Endothelial cell of umbilical vein (primary cell): ENCODE measurements at regions not wholly inside any gene's neighbourhood (a gene's known extent, or its start where the extent isn't known, plus 50 kb on each side); places are given as distances from the start of the nearest gene placed in this dataset.

Experiments
- BruUV-seq: library from RNA; stranded (reverse); fragments of 400-500 nt; replicated peaks from 2 replicates; lab custom pipeline; 2021; lab: Mats Ljungman, UMichigan
- CTCF ChIA-PET: fragments of 300-600, 350-600 bp; sonication (Branson Sonifier 250); formaldehyde crosslinking; loops from one replicate; lab custom pipeline; 2021; ENCODE audit warnings: antibody characterized with exemption, inconsistent platforms; lab: Charles Lee
- POLR2A ChIA-PET: fragments of 300-600, 350-600 bp; sonication (Branson Sonifier 250); formaldehyde crosslinking; loops from one replicate; lab custom pipeline; 2021; ENCODE audit warnings: antibody characterized with exemption, inconsistent platforms; lab: Charles Lee
- DNase-seq: peaks from one replicate; pipeline ENCODE4 v3.0.0-alpha.2; 2011; ENCODE audit warnings: low read depth, low spot score
- FAIRE-seq: peaks from 2 replicates; lab custom pipeline; 2011; peaks lifted over from hg19 to GRCh38; lab: Jason Lieb, UNC
- H2AFZ ChIP-seq: 2 replicates; pipeline ENCODE4 v1.6.0; 2012; ENCODE audit warnings: low read depth, low read length, control low read depth, inconsistent platforms
- H3K27ac ChIP-seq: 2 replicates; pipeline ENCODE4 v1.5.1; 2011; ENCODE audit warnings: low read depth, mild to moderate bottlenecking, control low read depth, low read length, moderate library complexity; ENCODE audit not compliant: insufficient read depth
- H3K27me3 ChIP-seq, 2 experiments: 2 replicates each; pipeline versions ENCODE4 v1.6.0 to v1.6.1; 2011; ENCODE audit warnings: low read length in 2 of 2, mixed read lengths in 1 of 2; ENCODE audit not compliant: control insufficient read depth in 2 of 2, insufficient read depth in 2 of 2
- H3K36me3 ChIP-seq, 2 experiments: 2 replicates in 1 of 2; 3 replicates in 1 of 2; pipeline ENCODE4 v1.5.1; 2011; ENCODE audit warnings: low read length in 2 of 2, mild to moderate bottlenecking in 1 of 2, moderate library complexity in 1 of 2; ENCODE audit not compliant: control insufficient read depth in 2 of 2, insufficient read depth in 2 of 2; ENCODE audit errors: extremely low read depth in 1 of 2
- H3K4me1 ChIP-seq: 3 replicates; pipeline ENCODE4 v1.5.1; 2011; ENCODE audit warnings: mild to moderate bottlenecking, low read length; ENCODE audit not compliant: control insufficient read depth, insufficient read depth; ENCODE audit errors: extremely low read depth
- H3K4me2 ChIP-seq: 2 replicates; pipeline ENCODE4 v1.6.1; 2011; ENCODE audit warnings: low read length, control low read depth, mixed read lengths; ENCODE audit not compliant: insufficient read depth
- H3K4me3 ChIP-seq, 3 experiments: fragments of 200-600 bp in 1 of 3; sonication (generic), shearing (Covaris generic) in 1 of 3; replicated peaks in 1 of 3; 2 replicates each; pipeline ENCODE4 v1.5.1; 2011 to 2016; ENCODE audit warnings: control low read depth in 3 of 3, low read length in 3 of 3, mild to moderate bottlenecking in 2 of 3, inconsistent platforms in 1 of 3, low read depth in 1 of 3, moderate library complexity in 1 of 3; ENCODE audit not compliant: insufficient read depth in 1 of 3
- H3K79me2 ChIP-seq: 2 replicates; pipeline ENCODE4 v1.6.0; 2012; ENCODE audit warnings: low read length, inconsistent platforms; ENCODE audit not compliant: control insufficient read depth, insufficient read depth
- H3K9ac ChIP-seq: replicated peaks from 2 replicates; pipeline ENCODE3; 2011; ENCODE audit warnings: low read length, control low read depth; ENCODE audit not compliant: insufficient read depth; ENCODE audit errors: extremely low read depth
- H3K9me1 ChIP-seq: replicated peaks from 3 replicates; pipeline ENCODE4 v1.6.0; 2011; ENCODE audit warnings: mild to moderate bottlenecking, low read length; ENCODE audit not compliant: control insufficient read depth, insufficient read depth; ENCODE audit errors: extremely low read depth
- H3K9me3 ChIP-seq: replicated peaks from 2 replicates; pipeline ENCODE4 v1.5.1; 2012; ENCODE audit warnings: low read length, inconsistent platforms; ENCODE audit not compliant: control insufficient read depth, insufficient read depth
- H4K20me1 ChIP-seq: replicated peaks from 2 replicates; pipeline ENCODE3; 2011; ENCODE audit warnings: mild to moderate bottlenecking, low read length; ENCODE audit not compliant: control insufficient read depth, insufficient read depth; ENCODE audit errors: extremely low read depth
- EZH2 ChIP-seq: IDR thresholded peaks from 2 replicates; pipeline ENCODE4 v1.6.1; 2012; ENCODE audit warnings: borderline replicate concordance, low read depth, mild to moderate bottlenecking, moderate library complexity, low read length, inconsistent platforms; ENCODE audit not compliant: severe bottlenecking
- FOS ChIP-seq: IDR thresholded peaks from 2 replicates; pipeline ENCODE4 v1.6.1; 2011; ENCODE audit warnings: mild to moderate bottlenecking, low read length, moderate library complexity, borderline replicate concordance; ENCODE audit not compliant: insufficient read depth
- GATA2 ChIP-seq: IDR thresholded peaks from 2 replicates; pipeline ENCODE4 v1.7.0; 2011; ENCODE audit warnings: low read depth, mild to moderate bottlenecking, moderate library complexity, mixed read lengths, low read length; ENCODE audit not compliant: insufficient read length, insufficient read depth
- JUN ChIP-seq: IDR thresholded peaks from 2 replicates; pipeline ENCODE4 v1.6.1; 2011; ENCODE audit warnings: borderline replicate concordance, low read depth; ENCODE audit not compliant: insufficient read length, insufficient read depth
- MAX ChIP-seq: IDR thresholded peaks from 2 replicates; pipeline ENCODE4 v1.6.1; 2011; ENCODE audit not compliant: insufficient read depth, insufficient read length
- MYC ChIP-seq: IDR thresholded peaks from one replicate; pipeline ENCODE4 v1.6.1; 2011; ENCODE audit warnings: mild to moderate bottlenecking, low read depth, low read length
- POLR2A ChIP-seq: IDR thresholded peaks from 2 replicates; pipeline ENCODE4 v1.6.1; 2012; ENCODE audit warnings: low read depth, mild to moderate bottlenecking, control low read depth, low read length
- POLR2AphosphoS5 ChIP-seq: IDR thresholded peaks from 2 replicates; pipeline ENCODE4 v1.6.1; 2012; ENCODE audit warnings: low read depth, mild to moderate bottlenecking, control low read depth, low read length, moderate library complexity; ENCODE audit not compliant: insufficient read depth
- dilution Hi-C: fragments of 300-500 bp; cut with MboI; formaldehyde crosslinking; loops from one replicate; pipeline ENCODE4 v1.15.0; 2019; ENCODE audit warnings: low sequenced_read_pairs; ENCODE audit not compliant: extremely low pct_ligation_motif_present
- intact Hi-C: fragments of 100-400 bp; cut with micrococcal nuclease; formaldehyde crosslinking; loops from one replicate; pipeline ENCODE4 v1.10.0; 2022
- TF ChIP-seq, protein P1 (sequence below), 2 donors: IDR thresholded peaks; 1 replicate in 1 of 2; 2 replicates in 1 of 2; pipeline ENCODE4 v1.5.1; 2011; ENCODE audit warnings: low read length in 2 of 2, mild to moderate bottlenecking in 2 of 2, moderate library complexity in 2 of 2, control low read depth in 1 of 2, inconsistent platforms in 1 of 2, low read depth in 1 of 2; ENCODE audit not compliant: insufficient read depth in 1 of 2; ENCODE audit errors: extremely low read depth in 1 of 2

DNA sequence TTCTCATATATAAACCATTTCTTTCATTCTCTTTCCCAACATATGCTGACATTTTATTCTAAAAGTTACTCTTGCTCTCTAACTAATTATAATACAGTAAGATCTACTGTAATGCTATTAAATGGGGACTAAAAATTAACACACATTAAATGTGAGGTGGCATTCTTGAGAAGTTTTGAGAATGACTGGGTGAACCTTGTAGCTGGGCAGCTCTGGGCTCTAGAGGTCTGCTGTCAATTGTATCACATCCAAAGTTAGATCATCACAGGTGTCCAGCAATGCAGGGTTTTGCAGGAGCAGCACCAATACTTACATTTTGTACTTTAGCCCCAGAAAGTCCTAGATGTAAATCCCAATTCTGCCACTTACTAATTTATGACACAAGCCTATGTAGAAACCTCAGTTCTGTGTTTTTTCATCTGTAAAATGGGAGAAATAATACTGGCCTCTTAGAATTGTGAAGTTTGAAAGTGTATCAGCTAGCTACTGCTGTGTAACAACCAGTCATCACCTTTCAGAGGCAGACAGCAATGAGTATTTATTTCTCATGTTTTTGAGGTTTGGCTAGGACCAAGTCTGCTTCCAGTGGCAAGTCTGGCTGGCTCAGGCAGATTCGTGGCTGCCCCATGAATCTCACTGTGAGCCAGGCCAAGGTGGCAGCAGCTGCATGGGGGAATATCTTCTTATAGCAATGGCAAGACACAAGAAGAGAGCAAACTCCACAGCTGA, 79.6 kb upstream of the EMX2 start:
- Histone ChIP-seq H2AFZ (no peak overlapping the region), H3K27me3 (peaks cover 0 to 2% of the 10 kb centered on the region in 2 experiments), H3K4me2 (no peak overlapping the region), H3K4me3 (no peak overlapping the region), H3K36me3 (no peaks in the 10 kb centered on the region), H3K9ac (no peak overlapping the region), H3K79me2 (no peaks in the 10 kb centered on the region), H4K20me1 (no peaks in the 10 kb centered on the region), H3K4me1 (peaks cover 27% of the 10 kb centered on the region), H3K9me1 (no peaks in the 10 kb centered on the region), H3K27ac (no peak overlapping the region), H3K9me3 (no peaks in the 10 kb centered on the region)
- intact Hi-C loops (loop anchor here (1.0 to 5.0 kb wide), 3 partner anchors 20 to 584 kb away; partner anchors contain the start of genes PDZD8 and RAB11FIP2), dilution Hi-C loops (no loop called here)
- POLR2A ChIA-PET, result no interaction called here
- TF ChIP-seq EZH2, result no peak
- TF ChIP-seq GATA2, result no peak
- TF ChIP-seq POLR2A, result no peak
- TF ChIP-seq FOS, result no peak
- TF ChIP-seq, protein P1, sequence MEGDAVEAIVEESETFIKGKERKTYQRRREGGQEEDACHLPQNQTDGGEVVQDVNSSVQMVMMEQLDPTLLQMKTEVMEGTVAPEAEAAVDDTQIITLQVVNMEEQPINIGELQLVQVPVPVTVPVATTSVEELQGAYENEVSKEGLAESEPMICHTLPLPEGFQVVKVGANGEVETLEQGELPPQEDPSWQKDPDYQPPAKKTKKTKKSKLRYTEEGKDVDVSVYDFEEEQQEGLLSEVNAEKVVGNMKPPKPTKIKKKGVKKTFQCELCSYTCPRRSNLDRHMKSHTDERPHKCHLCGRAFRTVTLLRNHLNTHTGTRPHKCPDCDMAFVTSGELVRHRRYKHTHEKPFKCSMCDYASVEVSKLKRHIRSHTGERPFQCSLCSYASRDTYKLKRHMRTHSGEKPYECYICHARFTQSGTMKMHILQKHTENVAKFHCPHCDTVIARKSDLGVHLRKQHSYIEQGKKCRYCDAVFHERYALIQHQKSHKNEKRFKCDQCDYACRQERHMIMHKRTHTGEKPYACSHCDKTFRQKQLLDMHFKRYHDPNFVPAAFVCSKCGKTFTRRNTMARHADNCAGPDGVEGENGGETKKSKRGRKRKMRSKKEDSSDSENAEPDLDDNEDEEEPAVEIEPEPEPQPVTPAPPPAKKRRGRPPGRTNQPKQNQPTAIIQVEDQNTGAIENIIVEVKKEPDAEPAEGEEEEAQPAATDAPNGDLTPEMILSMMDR (IDR thresholded peaks at IDR 0.05; ENCODE audit: extremely low read depth in 1 of 2, insufficient read depth in 1 of 2, low read depth in 1 of 2, low read length in 2 of 2), result no peak
- TF ChIP-seq MAX, result no peak
- no peak for TF ChIP-seq MYC
- TF ChIP-seq POLR2AphosphoS5, result no peak
- no peak for TF ChIP-seq JUN
- DNase-seq, result no peak
- CTCF ChIA-PET, result interaction anchor here (2.4 to 9.7 kb wide), 3 partner anchors 15 to 33 kb away, joined by 13 to 190 read pairs (median 20); no protein-coding TSS in a partner anchor
- BruUV-seq, result no TSS peak
- no peak for FAIRE-seq
